Bronchial epithelial cell (primary cell): ENCODE measurements at regions not wholly inside any gene's neighbourhood (a gene's known extent, or its start where the extent isn't known, plus 50 kb on each side); places are given as distances from the start of the nearest gene placed in this dataset.

Source experiments
- DNase-seq: peaks from one replicate; pipeline ENCODE4 v3.0.0-alpha.2; 2010; ENCODE audit warnings: low read depth
- FAIRE-seq: peaks from 2 replicates; lab custom pipeline; 2011; peaks lifted over from hg19 to GRCh38; lab: Jason Lieb, UNC
- H3K27me3 ChIP-seq: 2 replicates; pipeline ENCODE4 v1.5.1; 2011; ENCODE audit warnings: low read length; ENCODE audit not compliant: control insufficient read depth, insufficient read depth
- H3K36me3 ChIP-seq: 2 replicates; pipeline ENCODE4 v1.5.1; 2011; ENCODE audit warnings: low read length; ENCODE audit not compliant: control insufficient read depth, insufficient read depth
- H3K4me3 ChIP-seq: 2 replicates; pipeline ENCODE4 v1.5.1; 2011; ENCODE audit warnings: mild to moderate bottlenecking, low read depth, low read length, control low read depth
- TF ChIP-seq, protein P1 (sequence below): IDR thresholded peaks from 2 replicates; pipeline ENCODE4 v1.5.1; 2011; ENCODE audit warnings: mild to moderate bottlenecking, moderate library complexity, low read length, control low read depth, inconsistent platforms; ENCODE audit not compliant: insufficient read depth, severe bottlenecking

DNA sequence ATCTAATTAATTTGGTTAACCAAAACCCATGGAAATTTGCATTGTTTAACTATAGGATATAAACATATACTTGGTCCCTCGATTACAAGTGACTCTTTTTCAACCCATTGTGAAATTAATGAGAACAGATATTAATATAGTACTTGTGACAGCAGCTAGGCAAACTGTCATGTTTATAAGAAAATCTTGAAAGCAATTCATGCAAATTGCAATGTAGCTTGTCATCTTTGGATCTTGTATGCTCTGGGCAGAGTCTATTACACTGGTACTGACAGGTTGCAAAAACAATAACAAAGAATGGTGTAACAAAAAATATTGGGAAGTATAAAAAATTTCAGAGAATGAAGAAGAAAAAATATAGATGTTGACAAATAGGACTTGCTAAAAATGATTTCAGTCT is 941.0 kb downstream of the DNAH5 start:
- Histone ChIP-seq H3K36me3 (no peaks in the 10 kb centered on the region), H3K4me3 (no peak overlapping the region), H3K27me3 (no peaks in the 10 kb centered on the region)
- DNase-seq (no peak), FAIRE-seq (no peak)
- TF ChIP-seq, protein P1, sequence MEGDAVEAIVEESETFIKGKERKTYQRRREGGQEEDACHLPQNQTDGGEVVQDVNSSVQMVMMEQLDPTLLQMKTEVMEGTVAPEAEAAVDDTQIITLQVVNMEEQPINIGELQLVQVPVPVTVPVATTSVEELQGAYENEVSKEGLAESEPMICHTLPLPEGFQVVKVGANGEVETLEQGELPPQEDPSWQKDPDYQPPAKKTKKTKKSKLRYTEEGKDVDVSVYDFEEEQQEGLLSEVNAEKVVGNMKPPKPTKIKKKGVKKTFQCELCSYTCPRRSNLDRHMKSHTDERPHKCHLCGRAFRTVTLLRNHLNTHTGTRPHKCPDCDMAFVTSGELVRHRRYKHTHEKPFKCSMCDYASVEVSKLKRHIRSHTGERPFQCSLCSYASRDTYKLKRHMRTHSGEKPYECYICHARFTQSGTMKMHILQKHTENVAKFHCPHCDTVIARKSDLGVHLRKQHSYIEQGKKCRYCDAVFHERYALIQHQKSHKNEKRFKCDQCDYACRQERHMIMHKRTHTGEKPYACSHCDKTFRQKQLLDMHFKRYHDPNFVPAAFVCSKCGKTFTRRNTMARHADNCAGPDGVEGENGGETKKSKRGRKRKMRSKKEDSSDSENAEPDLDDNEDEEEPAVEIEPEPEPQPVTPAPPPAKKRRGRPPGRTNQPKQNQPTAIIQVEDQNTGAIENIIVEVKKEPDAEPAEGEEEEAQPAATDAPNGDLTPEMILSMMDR, result no peak

- no peak for FAIRE-seq
- TF ChIP-seq, protein P1, result no peak
- peak; percentile 4 for DNase-seq
- Histone ChIP-seq H3K27me3 (no peaks in the 10 kb centered on the region), H3K36me3 (no peaks in the 10 kb centered on the region), H3K4me3 (no peak overlapping the region)
Measured at GRCh38 chr5:12999667-13000066, 944.8 kb downstream of the DNAH5 start.

GRCh38 chr5:12985142-12985541 is 959.3 kb downstream of the DNAH5 start:
- no peaks in the 10 kb centered on the region for H3K27me3 ChIP-seq
- FAIRE-seq, result no peak
- TF ChIP-seq, protein P1, result no peak
- no peaks in the 10 kb centered on the region for H3K36me3 ChIP-seq
- DNase-seq, result no peak
- no peak overlapping the region for H3K4me3 ChIP-seq

- Histone ChIP-seq H3K36me3 (no peaks in the 10 kb centered on the region), H3K4me3 (no peak overlapping the region), H3K27me3 (no peaks in the 10 kb centered on the region)
- no peak for DNase-seq
- TF ChIP-seq, protein P1, result no peak
- no peak for FAIRE-seq
Measured at GRCh38 chr5:12974856-12975255, 969.6 kb downstream of the DNAH5 start.

DNA sequence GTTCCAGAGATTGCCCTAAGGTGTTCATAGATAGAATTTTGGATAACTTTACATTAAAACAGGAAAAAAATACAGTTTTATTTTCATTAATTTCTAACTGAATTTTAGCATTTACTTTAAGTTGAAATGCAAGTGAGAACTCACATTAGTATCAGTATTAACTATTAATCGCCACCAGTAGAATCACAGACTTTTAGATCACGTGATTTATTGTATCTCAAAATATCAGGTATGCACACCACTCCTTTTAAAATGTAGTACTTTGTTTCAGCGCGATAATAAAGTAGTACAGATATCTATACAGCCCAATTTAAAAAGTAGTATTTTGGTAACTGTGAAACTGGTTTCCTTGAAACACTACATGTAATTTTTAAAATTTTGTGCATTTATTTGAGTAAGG is 978.7 kb downstream of the DNAH5 start:
- FAIRE-seq (no peak), DNase-seq (no peak)
- no peaks in the 10 kb centered on the region for H3K27me3 ChIP-seq
- no peak overlapping the region for H3K4me3 ChIP-seq
- TF ChIP-seq, protein P1, result no peak
- H3K36me3 ChIP-seq, result no peaks in the 10 kb centered on the region

DNA sequence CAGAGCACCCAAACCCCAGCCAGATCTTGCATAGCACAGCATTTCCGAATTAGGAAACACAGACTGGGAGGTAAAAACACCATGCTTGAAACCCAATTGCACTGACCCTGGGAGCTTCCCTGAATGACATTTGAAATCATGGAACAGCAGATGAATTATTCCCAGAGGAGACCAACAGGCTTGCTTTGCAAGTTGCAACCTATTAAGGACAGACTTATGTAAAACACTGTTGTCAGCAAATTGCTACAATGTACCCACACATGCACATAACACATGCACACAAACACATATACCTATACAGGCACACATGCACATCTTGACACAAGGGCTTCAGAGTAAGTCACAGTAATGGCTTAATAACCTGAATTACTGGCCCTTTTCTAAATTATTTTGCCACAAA is 984.8 kb downstream of the DNAH5 start:
- TF ChIP-seq, protein P1, result no peak
- no peaks in the 10 kb centered on the region for H3K36me3 ChIP-seq
- no peak overlapping the region for H3K4me3 ChIP-seq
- H3K27me3 ChIP-seq, result no peaks in the 10 kb centered on the region
- no peak for FAIRE-seq
- no peak for DNase-seq
